ENCODE measurements at regions not wholly inside any gene's neighbourhood (a gene's known extent, or its start where the extent isn't known, plus 50 kb on each side); places are given as distances from the start of the nearest gene placed in this dataset.

- Histone ChIP-seq H3K4me3 (ENCODE audit: insufficient read depth, low read depth, low read length) (no peak overlapping the region), H2AK5ac (ENCODE audit: low read depth, low read length) (no peak overlapping the region), H3K4me2 (ENCODE audit: low read depth, low read length) (no peak overlapping the region), H3K9ac (ENCODE audit: low read depth, low read length) (no peak overlapping the region), H4K5ac (ENCODE audit: low read depth, low read length) (no peak overlapping the region), H2BK120ac (ENCODE audit: low read depth, low read length) (no peak overlapping the region), H3K27ac (ENCODE audit: insufficient read depth, low read length) (no peak overlapping the region), H3K36me3 (ENCODE audit: control insufficient read depth, insufficient read depth, low read length) (no peaks in the 10 kb centered on the region), H3K9me1 (ENCODE audit: insufficient read depth, low read length) (no peaks in the 10 kb centered on the region), H4K8ac (ENCODE audit: low read depth in 2 of 2, low read length in 2 of 2) (no peak overlapping the region), H3K4ac (ENCODE audit: low read depth, low read length) (no peak overlapping the region), H2BK15ac (ENCODE audit: low read depth, low read length) (no peak overlapping the region), H2BK20ac (ENCODE audit: low read depth, low read length) (no peak overlapping the region), H4K20me1 (ENCODE audit: insufficient read depth, low read length) (no peaks in the 10 kb centered on the region), H2AFZ (replicated peaks; ENCODE audit: low read length, poor library complexity) (no peak overlapping the region), H3K56ac (ENCODE audit: extremely low read depth, insufficient read depth, low read length) (no peak overlapping the region), H3K14ac (replicated peaks; ENCODE audit: low read depth, low read length) (no peak overlapping the region), H3K27me3 (ENCODE audit: control insufficient read depth, insufficient read depth, low read length) (no peaks in the 10 kb centered on the region), H3K79me1 (ENCODE audit: low read depth in 1 of 2, low read length in 2 of 2) (no peaks in the 10 kb centered on the region), H2BK5ac (ENCODE audit: low read depth, low read length, poor library complexity, severe bottlenecking) (no peak overlapping the region), H2AK9ac (replicated peaks; ENCODE audit: low read depth, low read length, poor library complexity) (peak overlapping the region; percentile 52), H3K18ac (ENCODE audit: low read depth, low read length) (no peak overlapping the region), H3K4me1 (ENCODE audit: control insufficient read depth, insufficient read depth, low read length) (0 out of 2 replicates have a peak, but pooled peaks cover 2% of the 10 kb centered on the region), H3K9me3 (ENCODE audit: control insufficient read depth, insufficient read depth, low read length) (no peaks in the 10 kb centered on the region), H4K91ac (ENCODE audit: insufficient read depth, low read depth, low read length) (no peak overlapping the region), H3K23ac (ENCODE audit: low read depth, low read length) (no peak overlapping the region)
- BruUV-seq (replicated peaks) = no TSS peak
- in situ Hi-C loops (cut with MboI; ENCODE audit: low sequenced_read_pairs) (loop anchor here (25.0 kb wide), 1 partner anchor 1166 kb away; no protein-coding TSS in a partner anchor), intact Hi-C loops (cut with micrococcal nuclease) (no loop called here), dilution Hi-C loops (cut with HindIII; ENCODE audit: low sequenced_read_pairs, unreplicated experiment) (no loop called here)
- TF ChIP-seq RAD21 (IDR thresholded peaks at IDR 0.05; ENCODE audit: low read length) (no peak), ELK1 (IDR thresholded peaks at IDR 0.05; ENCODE audit: borderline replicate concordance, low read depth, low read length) (no peak), NFE2L2 (IDR thresholded peaks at IDR 0.05; ENCODE audit: low read depth, low read length) (no peak), SMC3 (IDR thresholded peaks at IDR 0.05; ENCODE audit: low read depth, low read length) (no peak), CEBPB (IDR thresholded peaks at IDR 0.05; ENCODE audit: low read depth, low read length) (no peak), RCOR1 (IDR thresholded peaks at IDR 0.05; ENCODE audit: insufficient replicate concordance, low read length) (no peak), BHLHE40 (IDR thresholded peaks at IDR 0.05; ENCODE audit: low read depth, low read length) (no peak), MAFK (IDR thresholded peaks at IDR 0.05; ENCODE audit: low read depth, low read length) (no peak), FOS (IDR thresholded peaks at IDR 0.05; ENCODE audit: low read depth, low read length) (no peak), RFX5 (IDR thresholded peaks at IDR 0.05; ENCODE audit: low read depth, low read length) (no peak), CHD1 (IDR thresholded peaks at IDR 0.05; ENCODE audit: low read depth, low read length) (no peak), MXI1 (IDR thresholded peaks at IDR 0.05; ENCODE audit: borderline replicate concordance, low read depth, low read length) (no peak), MAZ (IDR thresholded peaks at IDR 0.05; ENCODE audit: borderline replicate concordance, low read depth, low read length) (no peak), POLR2A (IDR thresholded peaks at IDR 0.05; ENCODE audit: low read depth, low read length) (no peak), USF2 (IDR thresholded peaks at IDR 0.05; ENCODE audit: low read depth, low read length) (no peak), CTCF (conservative IDR thresholded peaks at IDR 0.05; ENCODE audit: low read depth, low read length) (no peak)
- ATAC-seq (ENCODE audit: low read depth) = no peak
- CTCF ChIA-PET = no interaction called here
- no CpG with 5 or more reads among the region's 5 CpGs for WGBS, 2 experiments (ENCODE audit: extremely low coverage in 2 of 2, insufficient read length in 1 of 2)
- POLR2A ChIA-PET (ENCODE audit: unreplicated experiment) = no interaction called here
- no peak for DNase-seq
These were observed 86.4 kb upstream of the AGA start for GRCh38 chr4:177528620-177529019.

Data from IMR-90 (cell line).